GM21381 (cell line): ENCODE measurements at regions not wholly inside any gene's neighbourhood (a gene's known extent, or its start where the extent isn't known, plus 50 kb on each side); places are given as distances from the start of the nearest gene placed in this dataset.

ENCODE experiments used
- ATAC-seq: cut with Tn5 transposase; IDR thresholded peaks from one replicate; pipeline ENCODE4 v1.9.1; 2021; ENCODE audit warnings: mild to moderate bottlenecking, moderate library complexity; ENCODE audit not compliant: unreplicated experiment

GRCh38 chr18:68435581-68435980 lies 279.3 kb downstream of the TMX3 start:
- ATAC-seq, result no peak

GRCh38 chr18:68431922-68432198 lies 283.0 kb downstream of the TMX3 start:
- ATAC-seq, result no peak

DNA sequence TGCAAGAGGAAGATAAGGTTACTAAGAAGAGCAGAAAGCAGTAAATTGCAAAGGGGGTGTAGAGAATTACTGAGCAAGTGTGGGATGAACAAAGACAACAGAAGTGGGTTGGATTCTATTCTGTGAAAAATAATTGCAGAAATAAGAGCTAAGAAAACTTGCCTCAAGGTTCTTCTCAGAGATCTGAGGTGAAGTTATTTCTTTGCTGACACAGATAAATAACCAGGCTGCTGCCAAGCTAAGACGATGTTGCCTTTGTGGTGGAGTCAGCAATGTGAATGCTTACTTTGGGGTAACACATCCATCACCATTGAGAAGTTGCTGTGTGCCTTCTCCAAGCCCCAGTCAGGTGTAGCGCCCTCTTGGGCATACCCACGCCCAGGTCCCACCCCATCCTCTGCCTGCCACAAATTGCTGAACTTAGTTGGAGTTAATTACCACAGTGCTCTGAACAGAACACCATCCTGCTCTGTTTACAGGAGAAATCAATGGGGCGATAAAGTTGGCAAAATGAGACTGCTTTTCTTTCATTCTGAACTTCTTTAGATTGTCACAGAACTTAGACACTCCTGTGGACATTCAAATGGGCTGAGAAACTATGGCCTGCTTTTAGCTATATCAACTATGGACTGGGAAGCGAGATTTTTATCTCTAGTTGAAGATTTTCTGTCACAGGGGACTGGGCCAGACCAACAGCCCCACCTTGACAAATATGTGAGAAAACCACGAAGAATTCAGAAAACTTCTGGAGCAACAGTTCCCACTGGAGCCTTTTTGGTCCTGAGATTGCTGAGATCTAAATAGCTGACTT lies 283.6 kb downstream of the TMX3 start:
- ATAC-seq, result no peak

- no peak for ATAC-seq
These were observed 285.1 kb downstream of the TMX3 start for GRCh38 chr18:68429841-68430240.

DNA sequence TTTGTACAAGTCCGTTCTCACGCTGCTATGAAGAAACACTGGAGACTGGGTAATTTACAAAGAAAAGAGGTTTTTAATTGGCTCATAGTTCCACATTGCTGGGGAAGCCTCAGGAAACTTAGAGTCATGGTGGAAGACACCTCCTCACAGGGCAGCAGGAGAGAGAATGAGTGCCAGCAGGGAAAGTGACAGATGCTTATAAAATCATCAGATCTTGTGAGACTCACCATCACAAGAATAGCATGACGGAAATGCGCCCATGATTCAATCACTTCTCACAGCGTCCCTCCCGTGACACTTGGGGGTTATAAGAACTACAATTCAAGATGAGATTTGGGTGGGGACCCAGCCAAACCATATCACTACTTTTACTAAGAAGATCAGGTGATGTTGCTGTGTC lies 285.8 kb downstream of the TMX3 start:
- ATAC-seq, result no peak

DNA sequence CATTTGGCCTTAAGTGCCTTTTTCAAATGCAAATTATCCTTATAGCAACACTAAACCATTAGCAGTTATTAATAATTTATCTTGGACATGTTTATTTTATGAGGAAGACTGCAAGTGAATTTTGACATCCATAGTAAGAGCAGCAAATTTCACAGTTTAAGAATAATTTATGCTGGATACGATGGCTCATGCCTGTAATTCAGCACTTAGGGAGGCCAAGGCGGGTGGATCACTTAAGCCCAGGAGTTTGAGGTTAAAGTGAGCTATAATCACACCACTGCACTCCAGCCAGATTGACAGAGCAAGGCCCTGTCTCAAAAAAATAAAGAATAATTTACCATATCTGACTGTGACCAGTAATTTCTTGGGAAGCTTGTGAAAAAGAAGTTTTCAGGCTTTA lies 286.2 kb downstream of the TMX3 start:
- no peak for ATAC-seq

- ATAC-seq, result no peak
These were observed 286.9 kb downstream of the TMX3 start for GRCh38 chr18:68427951-68428401.

- no peak for ATAC-seq
These were observed 288.1 kb downstream of the TMX3 start for GRCh38 chr18:68426731-68427315.

DNA sequence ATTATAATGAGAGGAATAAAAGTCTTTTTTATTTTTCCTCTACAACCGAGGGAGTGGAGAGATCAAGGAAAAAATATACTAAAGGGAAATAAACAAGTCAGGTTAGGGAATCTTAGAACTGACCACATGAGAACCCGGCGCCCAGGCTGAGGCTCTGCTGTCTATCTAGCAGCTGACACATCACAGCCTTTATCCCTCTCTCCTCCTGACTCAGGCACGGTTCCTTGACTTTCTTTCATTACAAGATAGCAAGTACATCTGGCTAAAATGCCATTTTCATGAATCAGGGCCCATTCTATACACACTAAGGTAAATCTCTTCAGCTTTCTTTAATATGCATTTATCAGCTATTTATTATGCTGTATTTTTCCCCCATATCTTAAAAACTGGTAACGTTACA lies 296.0 kb downstream of the TMX3 start:
- ATAC-seq, result no peak

- ATAC-seq, result no peak
These were observed 296.6 kb downstream of the TMX3 start for GRCh38 chr18:68418226-68418868.

GRCh38 chr18:68417826-68418225 lies 297.1 kb downstream of the TMX3 start:
- ATAC-seq, result no peak

GRCh38 chr18:68417166-68417799 lies 297.6 kb downstream of the TMX3 start:
- no peak for ATAC-seq

- no peak for ATAC-seq
These were observed 300.5 kb downstream of the TMX3 start for GRCh38 chr18:68414407-68414806.

- ATAC-seq, result no peak
These were observed 305.3 kb downstream of the TMX3 start for GRCh38 chr18:68409576-68409975.

DNA sequence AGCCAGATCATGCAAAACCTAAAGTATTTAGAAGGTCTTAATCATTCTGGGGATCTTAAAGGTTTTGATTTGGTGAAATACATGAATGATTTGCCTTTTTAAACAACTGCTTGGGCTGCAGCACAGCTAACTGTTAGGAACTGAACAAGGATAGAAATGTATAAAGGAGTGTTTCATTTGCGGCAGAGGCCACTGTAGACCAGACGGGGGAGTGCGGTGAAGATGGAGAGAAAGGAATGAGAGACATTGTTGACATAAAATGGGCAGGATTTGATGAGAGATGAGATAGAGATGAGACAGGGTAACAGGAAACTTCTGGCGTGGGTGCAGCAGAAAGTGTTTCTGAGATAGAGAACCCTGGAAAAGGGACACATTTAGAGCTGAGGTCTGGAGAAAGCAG lies 308.1 kb downstream of the TMX3 start:
- no peak for ATAC-seq

DNA sequence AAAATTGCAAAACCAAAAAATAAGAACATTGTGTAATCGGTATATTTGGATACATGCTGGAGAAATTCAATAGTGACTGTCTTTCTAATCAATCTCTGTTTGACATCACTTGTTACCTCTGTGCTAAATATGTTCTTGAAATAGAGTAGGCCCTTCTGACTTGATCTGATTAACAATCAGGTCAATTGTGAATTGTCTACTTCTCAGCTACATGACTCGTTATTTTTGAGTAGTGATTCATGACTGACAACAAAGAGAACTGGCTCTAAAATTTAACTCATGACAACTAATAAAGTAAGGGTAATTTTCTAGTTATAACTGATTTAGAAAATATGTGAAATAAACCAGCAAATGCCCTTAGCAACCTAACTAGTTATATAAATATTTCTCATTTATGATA lies 312.1 kb downstream of the TMX3 start:
- no peak for ATAC-seq

- ATAC-seq, result no peak
These were observed 314.0 kb downstream of the TMX3 start for GRCh38 chr18:68400889-68401288.

DNA sequence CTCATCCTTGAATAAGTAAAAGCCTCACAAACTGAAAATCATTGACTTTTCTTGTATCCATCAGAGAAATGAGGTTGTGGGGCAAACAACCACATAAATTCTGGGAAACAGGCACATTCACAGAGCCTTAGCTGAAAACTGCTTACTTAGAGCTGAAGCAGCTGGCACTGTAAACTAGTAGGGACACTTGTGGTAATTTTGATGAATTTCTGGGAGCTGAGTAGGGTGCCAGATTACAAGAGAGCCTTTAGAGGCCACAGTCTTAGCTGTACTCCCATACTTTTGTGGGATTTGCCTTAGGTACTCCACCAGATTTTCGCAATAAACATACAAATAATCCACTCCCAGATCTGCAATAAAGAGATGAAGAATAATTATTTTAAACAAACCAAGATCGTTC lies 315.2 kb downstream of the TMX3 start:
- ATAC-seq, result no peak

DNA sequence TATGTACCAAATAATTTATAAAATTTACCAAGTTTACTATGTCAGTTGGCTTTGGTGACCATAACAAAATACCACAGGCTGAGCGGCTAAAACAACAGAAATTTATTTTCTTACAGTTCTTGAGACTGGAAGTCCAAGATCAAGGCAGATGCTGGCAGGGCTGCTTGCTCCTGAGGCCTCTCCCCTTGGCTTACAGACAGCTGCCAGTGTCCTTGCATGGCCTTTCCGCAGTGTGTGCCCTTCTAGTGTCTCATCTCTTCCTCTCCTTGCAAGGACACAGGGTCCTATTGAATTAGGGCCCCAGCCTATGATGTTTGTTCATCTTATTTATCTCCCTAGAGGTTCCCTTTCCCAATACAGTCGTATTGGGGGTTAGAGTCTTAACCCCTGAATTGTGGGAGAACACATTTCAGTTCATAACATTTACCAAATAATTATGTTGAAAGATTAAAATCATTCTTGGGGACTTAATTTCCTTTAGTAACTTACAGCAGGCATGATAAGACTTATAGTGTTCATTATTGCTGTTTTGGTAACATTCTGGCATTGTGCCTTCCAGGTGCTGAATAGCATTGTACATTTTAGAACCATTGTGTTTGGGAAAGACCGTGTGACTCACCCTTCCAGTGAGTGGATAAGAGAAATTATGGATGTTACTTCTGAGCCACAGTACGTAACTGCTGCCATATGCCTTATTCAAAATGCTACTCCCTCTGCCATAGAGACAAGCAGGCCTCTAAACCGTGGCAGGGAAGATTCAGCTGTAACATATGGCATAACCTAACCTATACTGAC lies 317.5 kb downstream of the TMX3 start:
- ATAC-seq, result no peak

DNA sequence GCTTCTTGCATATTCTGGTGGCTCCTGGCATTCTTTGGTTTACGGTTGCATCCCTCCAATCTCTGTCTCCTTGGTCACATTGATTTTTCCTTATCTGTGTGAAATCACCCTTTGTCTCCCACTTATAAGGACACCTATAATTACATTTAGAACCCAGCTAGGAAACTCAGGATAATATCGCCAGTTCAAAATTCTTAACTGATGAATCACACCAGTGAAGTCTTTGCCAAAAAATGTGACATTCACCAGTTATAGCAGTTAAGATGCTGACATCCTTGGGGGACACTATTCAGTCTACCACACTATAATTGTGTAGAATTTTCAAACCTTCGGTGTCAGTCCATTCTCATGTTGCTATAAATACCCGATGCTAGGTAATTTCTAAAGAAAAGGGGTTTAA lies 320.2 kb downstream of the TMX3 start:
- ATAC-seq, result no peak

DNA sequence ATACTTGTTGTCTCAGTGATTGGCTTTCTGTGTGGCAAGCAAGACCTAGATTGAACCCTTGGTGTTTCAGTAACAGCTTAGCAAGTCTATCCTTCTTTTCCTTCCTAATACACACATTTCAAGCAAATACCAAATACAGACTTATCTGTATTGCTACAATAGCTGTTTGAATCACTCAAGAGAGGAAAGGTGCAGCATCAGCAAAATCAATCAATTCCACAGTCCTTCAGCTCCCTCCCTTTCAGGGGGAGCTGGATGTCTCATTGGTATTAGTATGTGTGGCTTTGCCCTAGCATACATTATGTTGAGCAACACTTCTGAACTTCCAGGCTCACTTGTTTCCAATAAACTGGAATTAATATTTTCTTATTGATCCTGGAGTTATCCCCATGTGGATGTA lies 323.1 kb downstream of the TMX3 start:
- no peak for ATAC-seq
